ENCODE measurements at regions not wholly inside any gene's neighbourhood (a gene's known extent, or its start where the extent isn't known, plus 50 kb on each side); places are given as distances from the start of the nearest gene placed in this dataset.

GRCh38 chr14:87468531-87468930 lies 524.5 kb downstream of the GALC start:
- Histone ChIP-seq H3K27me3 (ENCODE audit: control insufficient read depth, low read length) (no peaks in the 10 kb centered on the region), H3K4me1 (ENCODE audit: control insufficient read depth, low read length) (no peaks in the 10 kb centered on the region), H4K20me1 (ENCODE audit: control insufficient read depth, insufficient read depth, low read depth, low read length) (no peaks in the 10 kb centered on the region), H3K9me2 (replicated peaks; ENCODE audit: control insufficient read depth, low read length) (no peaks in the 10 kb centered on the region), H3F3A (ENCODE audit: control insufficient read depth, insufficient read depth) (no peaks in the 10 kb centered on the region), H3K4me3 (ENCODE audit: low read length) (no peak overlapping the region), H3K36me3 (ENCODE audit: control insufficient read depth, low read length) (no peaks in the 10 kb centered on the region), H3K79me2 (ENCODE audit: control insufficient read depth, low read length) (no peaks in the 10 kb centered on the region), H3K4me2 (ENCODE audit: low read length) (no peak overlapping the region), H3K9me3 (ENCODE audit: control insufficient read depth, insufficient read depth, low read length) (no peaks in the 10 kb centered on the region), H3K27ac (ENCODE audit: low read depth, low read length) (no peak overlapping the region)
- no peak for TF ChIP-seq CTCF (IDR thresholded peaks at IDR 0.05; ENCODE audit: low read depth, low read length, poor library complexity, severe bottlenecking)
- no peak for TF ChIP-seq EZH2phosphoT487 (IDR thresholded peaks at IDR 0.05; ENCODE audit: borderline replicate concordance, low read length)

- no peaks in the 10 kb centered on the region for H3K79me2 ChIP-seq (ENCODE audit: control insufficient read depth, low read length)
- no peaks in the 10 kb centered on the region for H4K20me1 ChIP-seq (ENCODE audit: control insufficient read depth, insufficient read depth, low read depth, low read length)
- no peaks in the 10 kb centered on the region for H3K27me3 ChIP-seq (ENCODE audit: control insufficient read depth, low read length)
- H3K4me3 ChIP-seq (ENCODE audit: low read length): no peak overlapping the region
- no peak overlapping the region for H3K4me2 ChIP-seq (ENCODE audit: low read length)
- no peaks in the 10 kb centered on the region for H3F3A ChIP-seq (ENCODE audit: control insufficient read depth, insufficient read depth)
- no peaks in the 10 kb centered on the region for H3K9me2 ChIP-seq (replicated peaks; ENCODE audit: control insufficient read depth, low read length)
- no peaks in the 10 kb centered on the region for H3K4me1 ChIP-seq (ENCODE audit: control insufficient read depth, low read length)
- no peak overlapping the region for H3K27ac ChIP-seq (ENCODE audit: low read depth, low read length)
- H3K36me3 ChIP-seq (ENCODE audit: control insufficient read depth, low read length): no peaks in the 10 kb centered on the region
- no peak for TF ChIP-seq CTCF (IDR thresholded peaks at IDR 0.05; ENCODE audit: low read depth, low read length, poor library complexity, severe bottlenecking)
- no peak for TF ChIP-seq EZH2phosphoT487 (IDR thresholded peaks at IDR 0.05; ENCODE audit: borderline replicate concordance, low read length)
- H3K9me3 ChIP-seq (ENCODE audit: control insufficient read depth, insufficient read depth, low read length): no peaks in the 10 kb centered on the region
Measured at GRCh38 chr14:87467578-87467977, 525.4 kb downstream of the GALC start.

GRCh38 chr14:87465770-87466169 lies 527.2 kb downstream of the GALC start:
- no peak overlapping the region for H3K4me2 ChIP-seq (ENCODE audit: low read length)
- no peaks in the 10 kb centered on the region for H3K36me3 ChIP-seq (ENCODE audit: control insufficient read depth, low read length)
- H3K4me3 ChIP-seq (ENCODE audit: low read length): no peak overlapping the region
- no peaks in the 10 kb centered on the region for H3K9me3 ChIP-seq (ENCODE audit: control insufficient read depth, insufficient read depth, low read length)
- no peaks in the 10 kb centered on the region for H3K4me1 ChIP-seq (ENCODE audit: control insufficient read depth, low read length)
- no peak overlapping the region for H3K27ac ChIP-seq (ENCODE audit: low read depth, low read length)
- no peaks in the 10 kb centered on the region for H3K27me3 ChIP-seq (ENCODE audit: control insufficient read depth, low read length)
- no peaks in the 10 kb centered on the region for H3K9me2 ChIP-seq (replicated peaks; ENCODE audit: control insufficient read depth, low read length)
- H4K20me1 ChIP-seq (ENCODE audit: control insufficient read depth, insufficient read depth, low read depth, low read length): no peaks in the 10 kb centered on the region
- no peaks in the 10 kb centered on the region for H3K79me2 ChIP-seq (ENCODE audit: control insufficient read depth, low read length)
- TF ChIP-seq EZH2phosphoT487 (IDR thresholded peaks at IDR 0.05; ENCODE audit: borderline replicate concordance, low read length): no peak
- no peak for TF ChIP-seq CTCF (IDR thresholded peaks at IDR 0.05; ENCODE audit: low read depth, low read length, poor library complexity, severe bottlenecking)
- H3F3A ChIP-seq (ENCODE audit: control insufficient read depth, insufficient read depth): no peaks in the 10 kb centered on the region

GRCh38 chr14:87461704-87462103 lies 531.3 kb downstream of the GALC start:
- no peaks in the 10 kb centered on the region for H3K36me3 ChIP-seq (ENCODE audit: control insufficient read depth, low read length)
- H3K9me2 ChIP-seq (replicated peaks; ENCODE audit: control insufficient read depth, low read length): no peaks in the 10 kb centered on the region
- H3K4me2 ChIP-seq (ENCODE audit: low read length): no peak overlapping the region
- no peak for TF ChIP-seq CTCF (IDR thresholded peaks at IDR 0.05; ENCODE audit: low read depth, low read length, poor library complexity, severe bottlenecking)
- H3K9me3 ChIP-seq (ENCODE audit: control insufficient read depth, insufficient read depth, low read length): no peaks in the 10 kb centered on the region
- no peaks in the 10 kb centered on the region for H3K4me1 ChIP-seq (ENCODE audit: control insufficient read depth, low read length)
- no peaks in the 10 kb centered on the region for H4K20me1 ChIP-seq (ENCODE audit: control insufficient read depth, insufficient read depth, low read depth, low read length)
- no peaks in the 10 kb centered on the region for H3K27me3 ChIP-seq (ENCODE audit: control insufficient read depth, low read length)
- H3K4me3 ChIP-seq (ENCODE audit: low read length): no peak overlapping the region
- no peaks in the 10 kb centered on the region for H3K79me2 ChIP-seq (ENCODE audit: control insufficient read depth, low read length)
- no peaks in the 10 kb centered on the region for H3F3A ChIP-seq (ENCODE audit: control insufficient read depth, insufficient read depth)
- no peak overlapping the region for H3K27ac ChIP-seq (ENCODE audit: low read depth, low read length)
